Transverse colon (tissue), 4 donors: ENCODE measurements at regions not wholly inside any gene's neighbourhood (a gene's known extent, or its start where the extent isn't known, plus 50 kb on each side); places are given as distances from the start of the nearest gene placed in this dataset.

Experiments used
- DNase-seq: peaks from one replicate; pipeline ENCODE4 v3.0.0-alpha.2; 2019
- H3K27ac ChIP-seq, 4 donors: fragments of 200-600 bp; sonication (generic); 2 replicates each; pipeline ENCODE4 v1.5.1; 2016 to 2018; ENCODE audit warnings: inconsistent platforms in 4 of 4
- H3K27me3 ChIP-seq: fragments of 200-600 bp; sonication (generic); 2 replicates; pipeline ENCODE4 v1.5.1; 2017; ENCODE audit warnings: inconsistent platforms
- H3K36me3 ChIP-seq, 4 donors: fragments of 200-600 bp; sonication (generic); 2 replicates each; pipeline ENCODE4 v1.5.1; 2017 to 2019; ENCODE audit warnings: inconsistent platforms in 4 of 4
- H3K4me1 ChIP-seq, 4 donors: fragments of 200-600 bp; sonication (generic); 2 replicates each; pipeline ENCODE4 v1.5.1; 2017 to 2020; ENCODE audit warnings: inconsistent platforms in 4 of 4
- H3K4me3 ChIP-seq, 4 donors: fragments of 200-600 bp; sonication (generic); 1 replicate in 1 of 4; 2 replicates in 3 of 4; pipeline versions ENCODE4 v1.5.1 to v1.6.1; 2017 to 2019; ENCODE audit warnings: inconsistent platforms in 4 of 4
- H3K9me3 ChIP-seq, 2 donors: fragments of 200-600 bp; sonication (generic); 2 replicates each; pipeline ENCODE4 v1.5.1; 2017 to 2019; ENCODE audit warnings: inconsistent platforms in 2 of 2
- EP300 ChIP-seq: sonication (generic); formaldehyde crosslinking; IDR thresholded peaks from one replicate; pipeline ENCODE4 v1.6.1; 2017; ENCODE audit warnings: antibody characterized with exemption, low read depth
- POLR2A ChIP-seq: fragments of 450-650 bp; IDR thresholded peaks from one replicate; pipeline ENCODE4 v1.6.1; 2016; ENCODE audit warnings: antibody characterized with exemption, mild to moderate bottlenecking, moderate library complexity
- POLR2AphosphoS5 ChIP-seq, 3 donors: sonication (generic); formaldehyde crosslinking; IDR thresholded peaks; one replicate each; pipeline ENCODE4 v1.6.1; 2016; ENCODE audit warnings: antibody characterized with exemption in 3 of 3
- WGBS, 2 donors: methylation state at CpG; one replicate each; pipeline ENCODE4 v1.1.5; 2018; ENCODE audit warnings: low coverage in 1 of 2; 5-methylcytosine and 5-hydroxymethylcytosine counted together
- in situ Hi-C, 4 donors: fragments of 200-750 bp; cut with MboI; loops; one replicate each; pipeline versions ENCODE4 v1.15.0 to v1.15.1; 2017; ENCODE audit warnings: low sequenced_read_pairs in 3 of 4, low pct_ligation_motif_present in 1 of 4, low pct_unique_long_range_greater_than_20kb in 1 of 4
- intact Hi-C: fragments of 100-400 bp; cut with DNase I; formaldehyde crosslinking; loops from one replicate; pipeline ENCODE4 v1.15.1; 2023; ENCODE audit warnings: low total_unique reads
- TF ChIP-seq, protein P1 (sequence below), 5 experiments: fragments of 200-600 bp in 3 of 5; fragments of 450-650 bp in 2 of 5; sonication (generic) in 3 of 5; IDR thresholded peaks; 1 replicate in 2 of 5; 2 replicates in 3 of 5; pipeline ENCODE4 v1.5.1; 2016 to 2017; ENCODE audit warnings: antibody characterized with exemption in 5 of 5, inconsistent platforms in 3 of 5, mild to moderate bottlenecking in 2 of 5, moderate library complexity in 1 of 5

DNA sequence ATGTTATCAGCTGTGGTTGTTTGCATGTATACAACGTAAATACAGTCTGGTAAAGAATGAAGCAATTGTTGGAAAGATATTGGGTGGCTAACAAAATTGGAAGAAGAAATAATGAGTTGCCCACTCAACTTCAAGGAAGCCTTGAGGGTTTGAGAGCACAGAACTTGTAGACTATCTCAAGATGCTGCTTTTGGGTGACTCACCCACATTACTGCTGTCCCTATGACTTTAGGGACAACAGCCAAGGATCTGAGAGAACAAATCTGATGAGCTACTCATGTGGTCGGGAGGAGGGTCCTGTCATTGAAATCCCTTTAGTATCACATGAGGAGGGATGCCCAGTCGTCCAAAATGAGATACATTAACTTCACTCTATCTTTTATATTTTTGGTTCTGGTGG, 261.8 kb downstream of the GAS1 start:
- in situ Hi-C loops: no loop called here
- no peak for DNase-seq
- intact Hi-C loops: no loop called here
- no peak overlapping the region for H3K4me3 ChIP-seq
- H3K27ac ChIP-seq: no peak overlapping the region
- WGBS, 2 donors: 43 to 67% methylated on average over 2 to 3 of the region's 3 CpGs
- TF ChIP-seq POLR2A (no peak), POLR2AphosphoS5 (IDR thresholded peaks at IDR 0.05) (no peak)
- no peaks in the 10 kb centered on the region for H3K9me3 ChIP-seq
- no peaks in the 10 kb centered on the region for H3K36me3 ChIP-seq
- no peaks in the 10 kb centered on the region for H3K27me3 ChIP-seq
- H3K4me1 ChIP-seq: peaks cover 0 to 4% (median 0%) of the 10 kb centered on the region in 4 donors

DNA sequence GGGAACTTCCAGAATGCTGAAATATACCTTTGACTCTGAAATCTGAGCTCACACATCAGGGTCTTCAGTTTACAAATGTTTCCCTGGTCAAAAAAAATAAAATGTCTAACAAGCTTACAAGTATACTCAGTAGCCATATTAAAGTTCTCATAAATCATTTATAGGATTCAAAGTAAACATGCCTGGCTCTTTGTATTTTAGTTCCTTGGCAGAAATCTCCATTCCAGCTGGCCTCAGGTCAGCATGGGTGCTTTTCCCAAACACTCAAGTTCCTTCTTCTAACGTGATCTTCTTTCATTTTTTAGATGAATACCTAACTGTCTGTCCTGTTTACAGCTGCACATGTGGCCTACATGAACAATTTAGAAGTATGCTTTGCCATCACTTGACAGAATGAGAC, 263.2 kb downstream of the GAS1 start:
- Histone ChIP-seq H3K9me3 (no peaks in the 10 kb centered on the region), H3K36me3 (no peaks in the 10 kb centered on the region), H3K27ac (no peak overlapping the region), H3K27me3 (no peaks in the 10 kb centered on the region), H3K4me3 (no peak overlapping the region), H3K4me1 (peaks cover 0 to 4% (median 0%) of the 10 kb centered on the region in 4 donors)
- no peak for DNase-seq
- intact Hi-C loops (no loop called here), in situ Hi-C loops (no loop called here)
- TF ChIP-seq POLR2A: no peak
- TF ChIP-seq POLR2AphosphoS5 (IDR thresholded peaks at IDR 0.05): no peak
- no peak for TF ChIP-seq EP300
- TF ChIP-seq, protein P1, sequence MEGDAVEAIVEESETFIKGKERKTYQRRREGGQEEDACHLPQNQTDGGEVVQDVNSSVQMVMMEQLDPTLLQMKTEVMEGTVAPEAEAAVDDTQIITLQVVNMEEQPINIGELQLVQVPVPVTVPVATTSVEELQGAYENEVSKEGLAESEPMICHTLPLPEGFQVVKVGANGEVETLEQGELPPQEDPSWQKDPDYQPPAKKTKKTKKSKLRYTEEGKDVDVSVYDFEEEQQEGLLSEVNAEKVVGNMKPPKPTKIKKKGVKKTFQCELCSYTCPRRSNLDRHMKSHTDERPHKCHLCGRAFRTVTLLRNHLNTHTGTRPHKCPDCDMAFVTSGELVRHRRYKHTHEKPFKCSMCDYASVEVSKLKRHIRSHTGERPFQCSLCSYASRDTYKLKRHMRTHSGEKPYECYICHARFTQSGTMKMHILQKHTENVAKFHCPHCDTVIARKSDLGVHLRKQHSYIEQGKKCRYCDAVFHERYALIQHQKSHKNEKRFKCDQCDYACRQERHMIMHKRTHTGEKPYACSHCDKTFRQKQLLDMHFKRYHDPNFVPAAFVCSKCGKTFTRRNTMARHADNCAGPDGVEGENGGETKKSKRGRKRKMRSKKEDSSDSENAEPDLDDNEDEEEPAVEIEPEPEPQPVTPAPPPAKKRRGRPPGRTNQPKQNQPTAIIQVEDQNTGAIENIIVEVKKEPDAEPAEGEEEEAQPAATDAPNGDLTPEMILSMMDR (IDR thresholded peaks at IDR 0.05): no peak
- 0 to 9% methylated on average over 1 of the region's 1 CpG for WGBS, 2 donors

DNA sequence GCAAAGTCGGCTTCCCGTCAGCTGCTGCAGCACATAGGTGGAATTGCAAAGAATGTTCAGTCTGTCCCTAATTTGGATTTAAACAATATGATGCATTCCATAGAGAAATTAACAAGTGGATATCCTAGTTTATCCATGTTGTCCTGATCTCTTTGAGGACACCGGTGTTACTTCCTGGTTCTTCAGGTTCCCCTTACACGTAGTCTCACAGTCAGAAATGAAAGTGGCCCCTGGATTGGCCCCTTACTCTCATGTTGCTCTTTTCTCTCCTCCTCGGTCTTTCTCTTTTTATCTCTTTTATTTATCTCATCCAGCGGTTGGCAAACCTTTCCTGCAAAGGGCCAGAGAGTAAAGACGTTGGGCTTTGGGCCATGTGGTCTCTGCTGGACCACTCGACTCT, 265.1 kb downstream of the GAS1 start:
- in situ Hi-C loops: no loop called here
- no peaks in the 10 kb centered on the region for H3K36me3 ChIP-seq
- no peak overlapping the region for H3K27ac ChIP-seq
- intact Hi-C loops: no loop called here
- DNase-seq: no peak
- no peak overlapping the region for H3K4me3 ChIP-seq
- H3K27me3 ChIP-seq: no peaks in the 10 kb centered on the region
- no peak for TF ChIP-seq EP300
- TF ChIP-seq, protein P1 (IDR thresholded peaks at IDR 0.05): no peak
- no peak for TF ChIP-seq POLR2A
- no peak for TF ChIP-seq POLR2AphosphoS5 (IDR thresholded peaks at IDR 0.05)
- 76 to 78% methylated on average over 5 to 8 of the region's 8 CpGs for WGBS, 2 donors
- H3K4me1 ChIP-seq: peaks cover 0 to 4% (median 0%) of the 10 kb centered on the region in 4 donors
- H3K9me3 ChIP-seq: no peaks in the 10 kb centered on the region

DNA sequence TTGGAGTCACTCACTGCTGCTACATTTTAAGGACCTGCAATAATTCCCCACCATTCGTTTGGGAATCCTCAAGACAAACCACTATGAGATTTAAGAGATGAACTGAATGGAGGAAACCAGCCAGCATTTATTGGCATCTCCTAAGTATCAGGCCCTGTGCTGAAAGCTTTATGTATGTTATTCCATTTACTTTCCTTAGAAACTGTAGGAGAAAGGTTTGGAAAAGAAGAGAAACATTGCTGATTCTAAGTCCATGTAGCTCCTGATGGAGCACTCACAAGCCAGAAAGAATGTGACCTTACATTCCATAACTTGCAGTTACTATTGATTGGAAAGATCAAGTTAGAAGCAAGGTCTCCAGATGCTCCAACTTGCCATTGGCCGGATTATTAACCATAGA, 267.4 kb downstream of the GAS1 start:
- intact Hi-C loops (no loop called here), in situ Hi-C loops (no loop called here)
- DNase-seq: no peak
- WGBS, 2 donors: 75 to 83% methylated on average over 1 to 2 of the region's 2 CpGs
- H3K36me3 ChIP-seq: no peaks in the 10 kb centered on the region
- H3K4me1 ChIP-seq: peaks cover 0 to 4% (median 0%) of the 10 kb centered on the region in 4 donors
- TF ChIP-seq EP300: no peak
- TF ChIP-seq POLR2A: no peak
- TF ChIP-seq, protein P1 (IDR thresholded peaks at IDR 0.05): no peak
- no peak overlapping the region for H3K27ac ChIP-seq
- H3K4me3 ChIP-seq: no peak overlapping the region
- H3K9me3 ChIP-seq: no peaks in the 10 kb centered on the region
- no peaks in the 10 kb centered on the region for H3K27me3 ChIP-seq

DNA sequence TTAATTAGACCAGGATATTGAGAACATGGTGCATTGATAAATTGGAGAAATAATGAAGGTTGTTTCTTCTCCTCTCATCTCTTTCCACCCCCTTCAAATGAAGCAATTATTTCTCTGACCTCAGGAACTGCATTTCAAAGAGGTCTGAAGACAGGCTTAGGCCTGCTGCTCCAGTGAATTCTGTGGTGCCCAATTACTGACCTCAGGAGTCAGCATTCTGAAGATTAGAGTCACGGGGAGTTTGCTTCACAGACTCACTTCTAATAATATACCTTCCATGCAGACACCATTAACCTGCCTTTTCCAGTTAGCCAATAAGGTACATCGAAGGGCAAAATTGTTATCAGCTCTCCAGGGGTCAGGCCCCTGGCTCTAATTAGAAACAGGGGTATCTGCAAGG, 270.9 kb downstream of the GAS1 start:
- H3K9me3 ChIP-seq: no peaks in the 10 kb centered on the region
- in situ Hi-C loops (no loop called here), intact Hi-C loops (no loop called here)
- DNase-seq: no peak
- H3K27me3 ChIP-seq: no peaks in the 10 kb centered on the region
- 68 to 70% methylated on average over 2 of the region's 2 CpGs for WGBS, 2 donors
- no peaks in the 10 kb centered on the region for H3K36me3 ChIP-seq
- no peak overlapping the region for H3K4me3 ChIP-seq
- no peaks in the 10 kb centered on the region for H3K4me1 ChIP-seq
- no peak for TF ChIP-seq EP300
- no peak for TF ChIP-seq POLR2AphosphoS5 (IDR thresholded peaks at IDR 0.05)
- no peak for TF ChIP-seq POLR2A
- TF ChIP-seq, protein P1 (IDR thresholded peaks at IDR 0.05): no peak
- no peak overlapping the region for H3K27ac ChIP-seq
